Neural progenitor cell (in vitro differentiated cells): ENCODE measurements at regions not wholly inside any gene's neighbourhood (a gene's known extent, or its start where the extent isn't known, plus 50 kb on each side); places are given as distances from the start of the nearest gene placed in this dataset.

Source experiments
- EZH2 ChIP-seq: fragments of 200-600 bp; sonication (generic); IDR thresholded peaks from 2 replicates; pipeline ENCODE4 v1.6.1; 2017; ENCODE audit warnings: antibody characterized with exemption, mild to moderate bottlenecking, moderate library complexity
- EZH2phosphoT487 ChIP-seq: fragments of 200-600 bp; sonication (generic); IDR thresholded peaks from 2 replicates; pipeline ENCODE4 v1.6.1; 2017; ENCODE audit warnings: antibody characterized with exemption
- TF ChIP-seq, protein P1 (sequence below): fragments of 200-600 bp; sonication (generic); IDR thresholded peaks from 2 replicates; pipeline ENCODE4 v1.5.1; 2017; ENCODE audit warnings: antibody characterized with exemption, mild to moderate bottlenecking

DNA sequence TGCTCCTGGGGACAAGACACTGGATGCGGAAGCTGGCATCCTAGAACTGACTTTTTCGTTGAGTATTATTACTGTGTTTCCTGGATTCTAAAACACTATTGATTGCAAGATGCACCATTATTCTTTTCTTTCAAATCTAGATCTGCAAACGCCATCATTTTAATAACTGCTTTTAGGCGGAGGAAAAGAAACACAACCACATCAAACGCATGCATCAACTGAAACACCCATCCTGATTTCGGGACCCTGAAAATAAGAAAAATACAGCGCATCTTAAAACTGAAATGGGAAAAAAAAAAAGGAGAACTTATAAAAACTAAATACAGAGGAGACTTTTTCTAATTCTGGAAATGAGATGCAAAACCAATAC lies 103.7 kb upstream of the MAX start:
- TF ChIP-seq, protein P1, sequence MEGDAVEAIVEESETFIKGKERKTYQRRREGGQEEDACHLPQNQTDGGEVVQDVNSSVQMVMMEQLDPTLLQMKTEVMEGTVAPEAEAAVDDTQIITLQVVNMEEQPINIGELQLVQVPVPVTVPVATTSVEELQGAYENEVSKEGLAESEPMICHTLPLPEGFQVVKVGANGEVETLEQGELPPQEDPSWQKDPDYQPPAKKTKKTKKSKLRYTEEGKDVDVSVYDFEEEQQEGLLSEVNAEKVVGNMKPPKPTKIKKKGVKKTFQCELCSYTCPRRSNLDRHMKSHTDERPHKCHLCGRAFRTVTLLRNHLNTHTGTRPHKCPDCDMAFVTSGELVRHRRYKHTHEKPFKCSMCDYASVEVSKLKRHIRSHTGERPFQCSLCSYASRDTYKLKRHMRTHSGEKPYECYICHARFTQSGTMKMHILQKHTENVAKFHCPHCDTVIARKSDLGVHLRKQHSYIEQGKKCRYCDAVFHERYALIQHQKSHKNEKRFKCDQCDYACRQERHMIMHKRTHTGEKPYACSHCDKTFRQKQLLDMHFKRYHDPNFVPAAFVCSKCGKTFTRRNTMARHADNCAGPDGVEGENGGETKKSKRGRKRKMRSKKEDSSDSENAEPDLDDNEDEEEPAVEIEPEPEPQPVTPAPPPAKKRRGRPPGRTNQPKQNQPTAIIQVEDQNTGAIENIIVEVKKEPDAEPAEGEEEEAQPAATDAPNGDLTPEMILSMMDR: no peak
- no peak for TF ChIP-seq EZH2phosphoT487
- no peak for TF ChIP-seq EZH2
